WTC11 (cell line): ENCODE measurements at regions not wholly inside any gene's neighbourhood (a gene's known extent, or its start where the extent isn't known, plus 50 kb on each side); places are given as distances from the start of the nearest gene placed in this dataset.
"Not testable (repeated sequence)": the region's sequence is repeated elsewhere in the genome, so short reads cannot be mapped to it uniquely, and the experiment has no call there.

Source experiments
- ATAC-seq: fragments of 200-7000 bp; cut with Tn5 transposase; 2 replicates; pipeline ENCODE4 v1.10.0; 2021; ENCODE audit warnings: mild to moderate bottlenecking, moderate library complexity
- CTCF ChIA-PET: fragments of 300-600 bp; sonication (Branson Sonifier 250); formaldehyde crosslinking; loops from one replicate; lab custom pipeline; 2021; ENCODE audit warnings: antibody characterized with exemption; lab: Charles Lee
- POLR2A ChIA-PET: fragments of 350-600 bp; sonication (Branson Sonifier 250); formaldehyde crosslinking; loops from one replicate; lab custom pipeline; 2021; ENCODE audit warnings: antibody characterized with exemption; lab: Charles Lee
- DNase-seq: peaks from one replicate; pipeline ENCODE4 v3.0.0; 2021; ENCODE audit warnings: low spot score
- H3K27ac Mint-ChIP-seq: 2 replicates; pipeline ENCODE4 v1.8.0; 2021; ENCODE audit warnings: mixed read lengths
- H3K27me3 Mint-ChIP-seq: 2 replicates; pipeline ENCODE4 v1.8.0; 2021; ENCODE audit warnings: low read depth, mild to moderate bottlenecking, moderate library complexity, mixed read lengths
- H3K36me3 Mint-ChIP-seq: 2 replicates; pipeline ENCODE4 v1.8.0; 2021; ENCODE audit warnings: mixed read lengths
- H3K4me1 Mint-ChIP-seq: 2 replicates; pipeline ENCODE4 v1.8.0; 2022; ENCODE audit warnings: mixed read lengths
- H3K4me3 Mint-ChIP-seq: 2 replicates; pipeline ENCODE4 v1.8.0; 2021; ENCODE audit warnings: mild to moderate bottlenecking, moderate library complexity, mixed read lengths
- H3K9me3 Mint-ChIP-seq: 2 replicates; pipeline ENCODE4 v1.8.0; 2021; ENCODE audit warnings: mixed read lengths
- ELF4 ChIP-seq: sonication (generic); formaldehyde crosslinking; IDR thresholded peaks from 2 replicates; pipeline ENCODE4 v1.8.1; 2022; ENCODE audit warnings: low read depth, mild to moderate bottlenecking, moderate library complexity, missing genetic modification reagents
- FOXJ3 ChIP-seq: sonication (generic); formaldehyde crosslinking; IDR thresholded peaks from 2 replicates; pipeline ENCODE4 v1.9.0; 2021; ENCODE audit warnings: missing genetic modification reagents, mild to moderate bottlenecking, borderline replicate concordance
- NFYB ChIP-seq: sonication (generic); formaldehyde crosslinking; conservative IDR thresholded peaks from 2 replicates; pipeline ENCODE4 v1.8.0; 2022; ENCODE audit warnings: low read depth, missing genetic modification reagents
- NR1H2 ChIP-seq: sonication (generic); formaldehyde crosslinking; IDR thresholded peaks from 2 replicates; pipeline ENCODE4 v1.9.0; 2021; ENCODE audit warnings: mild to moderate bottlenecking, moderate library complexity, missing genetic modification reagents
- OVOL2 ChIP-seq: fragments of 250-450 bp; sonication (Bioruptor Pico); IDR thresholded peaks from 2 replicates; pipeline ENCODE4 v1.9.0; 2021; ENCODE audit warnings: mild to moderate bottlenecking, borderline replicate concordance
- RORB ChIP-seq: fragments of 250-450 bp; sonication (Bioruptor Pico); IDR thresholded peaks from 2 replicates; pipeline ENCODE4 v1.9.0; 2021; ENCODE audit warnings: mild to moderate bottlenecking
- ZNF138 ChIP-seq: sonication (generic); formaldehyde crosslinking; conservative IDR thresholded peaks from 2 replicates; pipeline ENCODE4 v1.8.1; 2022; ENCODE audit warnings: mild to moderate bottlenecking, moderate library complexity, missing genetic modification reagents
- ZNF423 ChIP-seq: fragments of 250-450 bp; sonication (Bioruptor Pico); IDR thresholded peaks from 2 replicates; pipeline ENCODE4 v2.1.2; 2022; ENCODE audit warnings: mild to moderate bottlenecking, moderate library complexity
- TF ChIP-seq, protein P1 (sequence below): sonication (generic); formaldehyde crosslinking; IDR thresholded peaks from 2 replicates; pipeline ENCODE4 v1.8.0; 2023; ENCODE audit warnings: missing genetic modification reagents, mild to moderate bottlenecking, borderline replicate concordance
- TF ChIP-seq, protein P2 (sequence below): sonication (generic); formaldehyde crosslinking; conservative IDR thresholded peaks from 2 replicates; pipeline ENCODE4 v1.8.1; 2022; ENCODE audit warnings: mild to moderate bottlenecking, missing genetic modification reagents
- TF ChIP-seq, protein P3 (sequence below): sonication (generic); formaldehyde crosslinking; IDR thresholded peaks from 2 replicates; pipeline ENCODE4 v1.8.0; 2022; ENCODE audit warnings: mild to moderate bottlenecking, missing genetic modification reagents
- TF ChIP-seq, protein P4 (sequence below): fragments of 250-450 bp; sonication (Bioruptor Pico); IDR thresholded peaks from 2 replicates; pipeline ENCODE4 v1.9.0; 2021; ENCODE audit warnings: mild to moderate bottlenecking
- TF ChIP-seq, protein P5 (sequence below): sonication (generic); formaldehyde crosslinking; IDR thresholded peaks from 2 replicates; pipeline ENCODE4 v1.8.1; 2023; ENCODE audit warnings: mild to moderate bottlenecking, moderate library complexity, missing genetic modification reagents
- TF ChIP-seq, protein P6 (sequence below): fragments of 250-450 bp; sonication (Bioruptor Pico); IDR thresholded peaks from 2 replicates; pipeline ENCODE4 v1.9.0; 2021; ENCODE audit warnings: mild to moderate bottlenecking, borderline replicate concordance
- TF ChIP-seq, protein P7 (sequence below): fragments of 250-450 bp; sonication (Bioruptor Pico); IDR thresholded peaks from 2 replicates; pipeline ENCODE4 v1.9.0; 2021; ENCODE audit warnings: mild to moderate bottlenecking

DNA sequence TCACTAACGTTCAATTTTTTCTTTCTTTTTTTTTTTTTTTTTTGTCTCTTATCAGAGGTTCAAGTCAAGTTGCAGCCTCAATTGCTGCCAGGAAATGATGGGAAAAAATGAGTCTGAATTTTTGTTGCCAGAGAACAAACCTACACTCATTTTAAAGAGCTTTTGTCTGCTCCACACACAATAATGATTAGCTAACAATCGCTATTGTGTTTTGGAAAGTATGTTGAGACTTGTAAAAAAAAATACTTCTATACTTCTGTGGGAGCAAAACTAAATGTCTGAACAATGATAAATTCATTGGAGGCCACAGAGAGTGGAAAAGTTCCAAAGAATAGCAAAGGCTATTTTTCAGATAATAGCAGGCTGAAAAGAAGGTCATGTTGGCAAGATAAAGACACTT lies 176.3 kb upstream of the LMCD1 start (continued):
- TF ChIP-seq, protein P1, sequence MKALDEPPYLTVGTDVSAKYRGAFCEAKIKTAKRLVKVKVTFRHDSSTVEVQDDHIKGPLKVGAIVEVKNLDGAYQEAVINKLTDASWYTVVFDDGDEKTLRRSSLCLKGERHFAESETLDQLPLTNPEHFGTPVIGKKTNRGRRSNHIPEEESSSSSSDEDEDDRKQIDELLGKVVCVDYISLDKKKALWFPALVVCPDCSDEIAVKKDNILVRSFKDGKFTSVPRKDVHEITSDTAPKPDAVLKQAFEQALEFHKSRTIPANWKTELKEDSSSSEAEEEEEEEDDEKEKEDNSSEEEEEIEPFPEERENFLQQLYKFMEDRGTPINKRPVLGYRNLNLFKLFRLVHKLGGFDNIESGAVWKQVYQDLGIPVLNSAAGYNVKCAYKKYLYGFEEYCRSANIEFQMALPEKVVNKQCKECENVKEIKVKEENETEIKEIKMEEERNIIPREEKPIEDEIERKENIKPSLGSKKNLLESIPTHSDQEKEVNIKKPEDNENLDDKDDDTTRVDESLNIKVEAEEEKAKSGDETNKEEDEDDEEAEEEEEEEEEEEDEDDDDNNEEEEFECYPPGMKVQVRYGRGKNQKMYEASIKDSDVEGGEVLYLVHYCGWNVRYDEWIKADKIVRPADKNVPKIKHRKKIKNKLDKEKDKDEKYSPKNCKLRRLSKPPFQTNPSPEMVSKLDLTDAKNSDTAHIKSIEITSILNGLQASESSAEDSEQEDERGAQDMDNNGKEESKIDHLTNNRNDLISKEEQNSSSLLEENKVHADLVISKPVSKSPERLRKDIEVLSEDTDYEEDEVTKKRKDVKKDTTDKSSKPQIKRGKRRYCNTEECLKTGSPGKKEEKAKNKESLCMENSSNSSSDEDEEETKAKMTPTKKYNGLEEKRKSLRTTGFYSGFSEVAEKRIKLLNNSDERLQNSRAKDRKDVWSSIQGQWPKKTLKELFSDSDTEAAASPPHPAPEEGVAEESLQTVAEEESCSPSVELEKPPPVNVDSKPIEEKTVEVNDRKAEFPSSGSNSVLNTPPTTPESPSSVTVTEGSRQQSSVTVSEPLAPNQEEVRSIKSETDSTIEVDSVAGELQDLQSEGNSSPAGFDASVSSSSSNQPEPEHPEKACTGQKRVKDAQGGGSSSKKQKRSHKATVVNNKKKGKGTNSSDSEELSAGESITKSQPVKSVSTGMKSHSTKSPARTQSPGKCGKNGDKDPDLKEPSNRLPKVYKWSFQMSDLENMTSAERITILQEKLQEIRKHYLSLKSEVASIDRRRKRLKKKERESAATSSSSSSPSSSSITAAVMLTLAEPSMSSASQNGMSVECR, result no peak
- TF ChIP-seq OVOL2 (no peak), RORB (CRISPR knock-in tag) (no peak), ZNF423 (CRISPR knock-in tag) (no peak), NFYB (CRISPR knock-in tag) (no peak), FOXJ3 (CRISPR knock-in tag) (no peak), ELF4 (no peak), ZNF138 (CRISPR knock-in tag) (no peak), NR1H2 (CRISPR knock-in tag) (no peak)
- TF ChIP-seq, protein P2, sequence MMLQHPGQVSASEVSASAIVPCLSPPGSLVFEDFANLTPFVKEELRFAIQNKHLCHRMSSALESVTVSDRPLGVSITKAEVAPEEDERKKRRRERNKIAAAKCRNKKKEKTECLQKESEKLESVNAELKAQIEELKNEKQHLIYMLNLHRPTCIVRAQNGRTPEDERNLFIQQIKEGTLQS (CRISPR knock-in tag), result no peak
- TF ChIP-seq, protein P3, sequence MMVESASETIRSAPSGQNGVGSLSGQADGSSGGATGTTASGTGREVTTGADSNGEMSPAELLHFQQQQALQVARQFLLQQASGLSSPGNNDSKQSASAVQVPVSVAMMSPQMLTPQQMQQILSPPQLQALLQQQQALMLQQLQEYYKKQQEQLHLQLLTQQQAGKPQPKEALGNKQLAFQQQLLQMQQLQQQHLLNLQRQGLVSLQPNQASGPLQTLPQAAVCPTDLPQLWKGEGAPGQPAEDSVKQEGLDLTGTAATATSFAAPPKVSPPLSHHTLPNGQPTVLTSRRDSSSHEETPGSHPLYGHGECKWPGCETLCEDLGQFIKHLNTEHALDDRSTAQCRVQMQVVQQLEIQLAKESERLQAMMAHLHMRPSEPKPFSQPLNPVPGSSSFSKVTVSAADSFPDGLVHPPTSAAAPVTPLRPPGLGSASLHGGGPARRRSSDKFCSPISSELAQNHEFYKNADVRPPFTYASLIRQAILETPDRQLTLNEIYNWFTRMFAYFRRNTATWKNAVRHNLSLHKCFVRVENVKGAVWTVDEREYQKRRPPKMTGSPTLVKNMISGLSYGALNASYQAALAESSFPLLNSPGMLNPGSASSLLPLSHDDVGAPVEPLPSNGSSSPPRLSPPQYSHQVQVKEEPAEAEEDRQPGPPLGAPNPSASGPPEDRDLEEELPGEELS (CRISPR knock-in tag), result no peak
- TF ChIP-seq, protein P4, sequence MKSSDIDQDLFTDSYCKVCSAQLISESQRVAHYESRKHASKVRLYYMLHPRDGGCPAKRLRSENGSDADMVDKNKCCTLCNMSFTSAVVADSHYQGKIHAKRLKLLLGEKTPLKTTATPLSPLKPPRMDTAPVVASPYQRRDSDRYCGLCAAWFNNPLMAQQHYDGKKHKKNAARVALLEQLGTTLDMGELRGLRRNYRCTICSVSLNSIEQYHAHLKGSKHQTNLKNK (CRISPR knock-in tag), result no peak
- TF ChIP-seq, protein P5, sequence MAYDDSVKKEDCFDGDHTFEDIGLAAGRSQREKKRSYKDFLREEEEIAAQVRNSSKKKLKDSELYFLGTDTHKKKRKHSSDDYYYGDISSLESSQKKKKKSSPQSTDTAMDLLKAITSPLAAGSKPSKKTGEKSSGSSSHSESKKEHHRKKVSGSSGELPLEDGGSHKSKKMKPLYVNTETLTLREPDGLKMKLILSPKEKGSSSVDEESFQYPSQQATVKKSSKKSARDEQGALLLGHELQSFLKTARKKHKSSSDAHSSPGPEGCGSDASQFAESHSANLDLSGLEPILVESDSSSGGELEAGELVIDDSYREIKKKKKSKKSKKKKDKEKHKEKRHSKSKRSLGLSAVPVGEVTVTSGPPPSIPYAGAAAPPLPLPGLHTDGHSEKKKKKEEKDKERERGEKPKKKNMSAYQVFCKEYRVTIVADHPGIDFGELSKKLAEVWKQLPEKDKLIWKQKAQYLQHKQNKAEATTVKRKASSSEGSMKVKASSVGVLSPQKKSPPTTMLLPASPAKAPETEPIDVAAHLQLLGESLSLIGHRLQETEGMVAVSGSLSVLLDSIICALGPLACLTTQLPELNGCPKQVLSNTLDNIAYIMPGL, result no peak
- TF ChIP-seq, protein P6, sequence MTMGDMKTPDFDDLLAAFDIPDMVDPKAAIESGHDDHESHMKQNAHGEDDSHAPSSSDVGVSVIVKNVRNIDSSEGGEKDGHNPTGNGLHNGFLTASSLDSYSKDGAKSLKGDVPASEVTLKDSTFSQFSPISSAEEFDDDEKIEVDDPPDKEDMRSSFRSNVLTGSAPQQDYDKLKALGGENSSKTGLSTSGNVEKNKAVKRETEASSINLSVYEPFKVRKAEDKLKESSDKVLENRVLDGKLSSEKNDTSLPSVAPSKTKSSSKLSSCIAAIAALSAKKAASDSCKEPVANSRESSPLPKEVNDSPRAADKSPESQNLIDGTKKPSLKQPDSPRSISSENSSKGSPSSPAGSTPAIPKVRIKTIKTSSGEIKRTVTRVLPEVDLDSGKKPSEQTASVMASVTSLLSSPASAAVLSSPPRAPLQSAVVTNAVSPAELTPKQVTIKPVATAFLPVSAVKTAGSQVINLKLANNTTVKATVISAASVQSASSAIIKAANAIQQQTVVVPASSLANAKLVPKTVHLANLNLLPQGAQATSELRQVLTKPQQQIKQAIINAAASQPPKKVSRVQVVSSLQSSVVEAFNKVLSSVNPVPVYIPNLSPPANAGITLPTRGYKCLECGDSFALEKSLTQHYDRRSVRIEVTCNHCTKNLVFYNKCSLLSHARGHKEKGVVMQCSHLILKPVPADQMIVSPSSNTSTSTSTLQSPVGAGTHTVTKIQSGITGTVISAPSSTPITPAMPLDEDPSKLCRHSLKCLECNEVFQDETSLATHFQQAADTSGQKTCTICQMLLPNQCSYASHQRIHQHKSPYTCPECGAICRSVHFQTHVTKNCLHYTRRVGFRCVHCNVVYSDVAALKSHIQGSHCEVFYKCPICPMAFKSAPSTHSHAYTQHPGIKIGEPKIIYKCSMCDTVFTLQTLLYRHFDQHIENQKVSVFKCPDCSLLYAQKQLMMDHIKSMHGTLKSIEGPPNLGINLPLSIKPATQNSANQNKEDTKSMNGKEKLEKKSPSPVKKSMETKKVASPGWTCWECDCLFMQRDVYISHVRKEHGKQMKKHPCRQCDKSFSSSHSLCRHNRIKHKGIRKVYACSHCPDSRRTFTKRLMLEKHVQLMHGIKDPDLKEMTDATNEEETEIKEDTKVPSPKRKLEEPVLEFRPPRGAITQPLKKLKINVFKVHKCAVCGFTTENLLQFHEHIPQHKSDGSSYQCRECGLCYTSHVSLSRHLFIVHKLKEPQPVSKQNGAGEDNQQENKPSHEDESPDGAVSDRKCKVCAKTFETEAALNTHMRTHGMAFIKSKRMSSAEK, result no peak
- TF ChIP-seq, protein P7, sequence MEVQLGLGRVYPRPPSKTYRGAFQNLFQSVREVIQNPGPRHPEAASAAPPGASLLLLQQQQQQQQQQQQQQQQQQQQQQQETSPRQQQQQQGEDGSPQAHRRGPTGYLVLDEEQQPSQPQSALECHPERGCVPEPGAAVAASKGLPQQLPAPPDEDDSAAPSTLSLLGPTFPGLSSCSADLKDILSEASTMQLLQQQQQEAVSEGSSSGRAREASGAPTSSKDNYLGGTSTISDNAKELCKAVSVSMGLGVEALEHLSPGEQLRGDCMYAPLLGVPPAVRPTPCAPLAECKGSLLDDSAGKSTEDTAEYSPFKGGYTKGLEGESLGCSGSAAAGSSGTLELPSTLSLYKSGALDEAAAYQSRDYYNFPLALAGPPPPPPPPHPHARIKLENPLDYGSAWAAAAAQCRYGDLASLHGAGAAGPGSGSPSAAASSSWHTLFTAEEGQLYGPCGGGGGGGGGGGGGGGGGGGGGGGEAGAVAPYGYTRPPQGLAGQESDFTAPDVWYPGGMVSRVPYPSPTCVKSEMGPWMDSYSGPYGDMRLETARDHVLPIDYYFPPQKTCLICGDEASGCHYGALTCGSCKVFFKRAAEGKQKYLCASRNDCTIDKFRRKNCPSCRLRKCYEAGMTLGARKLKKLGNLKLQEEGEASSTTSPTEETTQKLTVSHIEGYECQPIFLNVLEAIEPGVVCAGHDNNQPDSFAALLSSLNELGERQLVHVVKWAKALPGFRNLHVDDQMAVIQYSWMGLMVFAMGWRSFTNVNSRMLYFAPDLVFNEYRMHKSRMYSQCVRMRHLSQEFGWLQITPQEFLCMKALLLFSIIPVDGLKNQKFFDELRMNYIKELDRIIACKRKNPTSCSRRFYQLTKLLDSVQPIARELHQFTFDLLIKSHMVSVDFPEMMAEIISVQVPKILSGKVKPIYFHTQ, result no peak

DNA sequence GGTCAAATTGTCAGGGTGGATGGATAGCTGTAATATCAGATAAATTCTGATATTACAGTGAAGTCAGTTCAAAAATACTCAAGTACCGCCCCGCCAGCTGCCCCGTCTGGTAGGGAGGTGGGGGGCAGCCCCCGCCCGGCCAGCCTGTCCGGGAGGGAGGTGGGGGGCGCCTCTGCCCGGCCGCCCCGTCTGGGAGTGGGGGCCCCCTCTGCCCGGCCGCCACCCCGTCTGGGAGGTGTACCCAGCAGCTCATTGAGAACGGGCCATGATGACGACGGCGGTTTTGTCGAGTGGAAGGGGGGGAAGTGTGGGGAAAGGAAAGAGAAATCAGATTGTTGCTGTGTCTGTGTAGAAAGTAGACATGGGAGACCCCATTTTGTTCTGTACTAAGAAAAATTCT lies 175.8 kb upstream of the LMCD1 start:
- H3K9me3 Mint-ChIP-seq, result peaks cover 12% of the 10 kb centered on the region
- H3K4me3 Mint-ChIP-seq, ATAC-seq, H3K27ac Mint-ChIP-seq, H3K27me3 Mint-ChIP-seq, H3K36me3 Mint-ChIP-seq, DNase-seq, H3K4me1 Mint-ChIP-seq, POLR2A ChIA-PET: not testable (repeated sequence)
- CTCF ChIA-PET, result interaction anchor here (0.7 to 2.9 kb wide), 3 partner anchors 39 to 528 kb away, joined by 3 to 57 read pairs (median 5); no protein-coding TSS in a partner anchor
